HepG2 (cell line): ENCODE measurements at regions not wholly inside any gene's neighbourhood (a gene's known extent, or its start where the extent isn't known, plus 50 kb on each side); places are given as distances from the start of the nearest gene placed in this dataset.
A peak's percentile ranks its signal among the peaks of the same experiment; 100 is the strongest.

ENCODE experiments used
- ARNT2 ChIP-seq: sonication (generic); formaldehyde crosslinking; IDR thresholded peaks from 2 replicates; pipeline ENCODE4 v1.8.0; 2022; ENCODE audit warnings: mild to moderate bottlenecking, low read depth, missing genetic modification reagents, moderate library complexity
- CBX5 ChIP-seq: sonication (generic); formaldehyde crosslinking; IDR thresholded peaks from 2 replicates; pipeline ENCODE4 v1.4.0; 2020; ENCODE audit warnings: missing genetic modification reagents, borderline replicate concordance
- JDP2 ChIP-seq: sonication (generic); formaldehyde crosslinking; IDR thresholded peaks from 2 replicates; pipeline ENCODE4 v1.8.1; 2022; ENCODE audit warnings: missing genetic modification reagents, borderline replicate concordance
- KDM5A ChIP-seq: fragments of 200-600 bp; sonication (generic); IDR thresholded peaks from 2 replicates; pipeline ENCODE4 v1.7.0; 2018; ENCODE audit warnings: antibody characterized with exemption, mild to moderate bottlenecking, low read length, borderline replicate concordance
- MLLT10 ChIP-seq: sonication (generic); formaldehyde crosslinking; IDR thresholded peaks from 2 replicates; pipeline ENCODE4 v1.4.0; 2020; ENCODE audit warnings: missing genetic modification reagents
- NR2F2 ChIP-seq: IDR thresholded peaks from 2 replicates; pipeline ENCODE4 v1.6.1; 2012; ENCODE audit warnings: low read depth, inconsistent platforms, borderline replicate concordance
- PAF1 ChIP-seq: IDR thresholded peaks from 2 replicates; pipeline ENCODE4 v1.6.1; 2016; ENCODE audit warnings: missing genetic modification reagents, missing compliant biosample characterization
- SNAI1 ChIP-seq: sonication (generic); formaldehyde crosslinking; IDR thresholded peaks from 2 replicates; pipeline ENCODE4 v1.5.0; 2020; ENCODE audit warnings: mild to moderate bottlenecking, missing genetic modification reagents, borderline replicate concordance
- SOX5 ChIP-seq: IDR thresholded peaks from 2 replicates; pipeline ENCODE4 v1.6.1; 2016; ENCODE audit warnings: borderline replicate concordance
- SP1 ChIP-seq, 2 experiments: fragments of 450-650 bp in 1 of 2; sonication (generic) in 1 of 2; formaldehyde crosslinking in 1 of 2; IDR thresholded peaks; 2 replicates each; pipeline versions ENCODE4 v1.4.0 to v1.6.1; 2016 to 2020; ENCODE audit warnings: missing genetic modification reagents in 1 of 2
- SP140L ChIP-seq: sonication (generic); formaldehyde crosslinking; IDR thresholded peaks from 2 replicates; pipeline ENCODE4 v1.4.0; 2020; ENCODE audit warnings: missing genetic modification reagents, borderline replicate concordance
- YY1 ChIP-seq: IDR thresholded peaks from 2 replicates; pipeline ENCODE4 v1.6.1; 2011; ENCODE audit warnings: low read length, low read depth, moderate library complexity, mild to moderate bottlenecking; ENCODE audit not compliant: insufficient read depth, insufficient replicate concordance
- ZFAT ChIP-seq: sonication (generic); formaldehyde crosslinking; conservative IDR thresholded peaks from 2 replicates; pipeline ENCODE4 v1.8.1; 2023; ENCODE audit warnings: missing genetic modification reagents, inconsistent platforms
- ZFP1 ChIP-seq: IDR thresholded peaks from 2 replicates; pipeline ENCODE4 v1.6.1; 2016
- ZKSCAN5 ChIP-seq: sonication (generic); formaldehyde crosslinking; IDR thresholded peaks from 2 replicates; pipeline ENCODE4 v1.5.1; 2020; ENCODE audit warnings: mild to moderate bottlenecking, missing genetic modification reagents
- ZNF329 ChIP-seq: sonication (generic); formaldehyde crosslinking; IDR thresholded peaks from 2 replicates; pipeline ENCODE4 v1.9.0; 2021; ENCODE audit warnings: low read depth, mild to moderate bottlenecking, missing genetic modification reagents
- ZNF331 ChIP-seq: sonication (generic); formaldehyde crosslinking; IDR thresholded peaks from 2 replicates; pipeline ENCODE4 v1.4.0; 2020; ENCODE audit warnings: missing genetic modification reagents
- ZNF34 ChIP-seq: sonication (generic); formaldehyde crosslinking; IDR thresholded peaks from 2 replicates; pipeline ENCODE4 v1.4.0; 2020; ENCODE audit warnings: mild to moderate bottlenecking, missing genetic modification reagents, borderline replicate concordance
- ZNF362 ChIP-seq: sonication (generic); formaldehyde crosslinking; IDR thresholded peaks from 2 replicates; pipeline ENCODE4 v1.4.0; 2020; ENCODE audit warnings: missing genetic modification reagents, mild to moderate bottlenecking, borderline replicate concordance
- ZNF503 ChIP-seq: sonication (generic); formaldehyde crosslinking; IDR thresholded peaks from 2 replicates; pipeline ENCODE4 v1.4.0; 2020; ENCODE audit warnings: missing genetic modification reagents
- ZNF530 ChIP-seq: sonication (generic); formaldehyde crosslinking; IDR thresholded peaks from 2 replicates; pipeline ENCODE4 v1.5.0; 2020; ENCODE audit warnings: low read depth, mild to moderate bottlenecking, missing genetic modification reagents
- ZNF564 ChIP-seq: sonication (generic); formaldehyde crosslinking; IDR thresholded peaks from 2 replicates; pipeline ENCODE4 v1.8.1; 2023; ENCODE audit warnings: mild to moderate bottlenecking, missing genetic modification reagents
- ZSCAN30 ChIP-seq: sonication (generic); formaldehyde crosslinking; IDR thresholded peaks from 2 replicates; pipeline ENCODE4 v1.5.0; 2020; ENCODE audit warnings: mild to moderate bottlenecking, missing genetic modification reagents
- TF ChIP-seq, protein P1 (sequence below): sonication (generic); formaldehyde crosslinking; IDR thresholded peaks from 2 replicates; pipeline ENCODE4 v1.8.1; 2022; ENCODE audit warnings: mild to moderate bottlenecking, missing genetic modification reagents
- TF ChIP-seq, protein P2 (sequence below): IDR thresholded peaks from 2 replicates; pipeline ENCODE4 v1.6.1; 2012; ENCODE audit warnings: low read length, improper control_type of control experiment

GRCh38 chrX:109830704-109831206 is 97.7 kb upstream of the ACSL4 start (continued):
- TF ChIP-seq, protein P1, sequence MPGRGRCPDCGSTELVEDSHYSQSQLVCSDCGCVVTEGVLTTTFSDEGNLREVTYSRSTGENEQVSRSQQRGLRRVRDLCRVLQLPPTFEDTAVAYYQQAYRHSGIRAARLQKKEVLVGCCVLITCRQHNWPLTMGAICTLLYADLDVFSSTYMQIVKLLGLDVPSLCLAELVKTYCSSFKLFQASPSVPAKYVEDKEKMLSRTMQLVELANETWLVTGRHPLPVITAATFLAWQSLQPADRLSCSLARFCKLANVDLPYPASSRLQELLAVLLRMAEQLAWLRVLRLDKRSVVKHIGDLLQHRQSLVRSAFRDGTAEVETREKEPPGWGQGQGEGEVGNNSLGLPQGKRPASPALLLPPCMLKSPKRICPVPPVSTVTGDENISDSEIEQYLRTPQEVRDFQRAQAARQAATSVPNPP = no peak
- TF ChIP-seq ZNF503 (CRISPR knock-in tag) = peak; percentile 72; the same call in 1 of the 2 replicates
- TF ChIP-seq KDM5A = no peak; the same call in 1 of the 2 replicates
- 0 out of 2 replicates have a peak, but pooled peaks have one; percentile 6 for TF ChIP-seq ZNF331 (CRISPR knock-in tag)
- no peak for TF ChIP-seq CBX5 (CRISPR knock-in tag)
- TF ChIP-seq ZNF34 (CRISPR knock-in tag) = no peak
- TF ChIP-seq MLLT10 = no peak
- TF ChIP-seq, protein P2, sequence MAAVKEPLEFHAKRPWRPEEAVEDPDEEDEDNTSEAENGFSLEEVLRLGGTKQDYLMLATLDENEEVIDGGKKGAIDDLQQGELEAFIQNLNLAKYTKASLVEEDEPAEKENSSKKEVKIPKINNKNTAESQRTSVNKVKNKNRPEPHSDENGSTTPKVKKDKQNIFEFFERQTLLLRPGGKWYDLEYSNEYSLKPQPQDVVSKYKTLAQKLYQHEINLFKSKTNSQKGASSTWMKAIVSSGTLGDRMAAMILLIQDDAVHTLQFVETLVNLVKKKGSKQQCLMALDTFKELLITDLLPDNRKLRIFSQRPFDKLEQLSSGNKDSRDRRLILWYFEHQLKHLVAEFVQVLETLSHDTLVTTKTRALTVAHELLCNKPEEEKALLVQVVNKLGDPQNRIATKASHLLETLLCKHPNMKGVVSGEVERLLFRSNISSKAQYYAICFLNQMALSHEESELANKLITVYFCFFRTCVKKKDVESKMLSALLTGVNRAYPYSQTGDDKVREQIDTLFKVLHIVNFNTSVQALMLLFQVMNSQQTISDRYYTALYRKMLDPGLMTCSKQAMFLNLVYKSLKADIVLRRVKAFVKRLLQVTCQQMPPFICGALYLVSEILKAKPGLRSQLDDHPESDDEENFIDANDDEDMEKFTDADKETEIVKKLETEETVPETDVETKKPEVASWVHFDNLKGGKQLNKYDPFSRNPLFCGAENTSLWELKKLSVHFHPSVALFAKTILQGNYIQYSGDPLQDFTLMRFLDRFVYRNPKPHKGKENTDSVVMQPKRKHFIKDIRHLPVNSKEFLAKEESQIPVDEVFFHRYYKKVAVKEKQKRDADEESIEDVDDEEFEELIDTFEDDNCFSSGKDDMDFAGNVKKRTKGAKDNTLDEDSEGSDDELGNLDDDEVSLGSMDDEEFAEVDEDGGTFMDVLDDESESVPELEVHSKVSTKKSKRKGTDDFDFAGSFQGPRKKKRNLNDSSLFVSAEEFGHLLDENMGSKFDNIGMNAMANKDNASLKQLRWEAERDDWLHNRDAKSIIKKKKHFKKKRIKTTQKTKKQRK = no peak
- TF ChIP-seq PAF1 (CRISPR knock-in tag) = no peak
- TF ChIP-seq SNAI1 (CRISPR knock-in tag) = no peak
- TF ChIP-seq ZNF564 (CRISPR knock-in tag) = no peak
- no peak for TF ChIP-seq ZFAT (CRISPR knock-in tag)
- TF ChIP-seq ZNF329 (CRISPR knock-in tag) = no peak
- TF ChIP-seq NR2F2 = peak; percentile 93
- no peak for TF ChIP-seq ZFP1 (CRISPR knock-in tag)
- TF ChIP-seq ZKSCAN5 = no peak
- TF ChIP-seq JDP2 (CRISPR knock-in tag) = no peak
- peak; percentile 63; the same call in 1 of the 2 replicates for TF ChIP-seq SOX5 (CRISPR knock-in tag)
- TF ChIP-seq ZNF362 = peak; percentile 95
- TF ChIP-seq ZNF530 (CRISPR knock-in tag) = no peak
- TF ChIP-seq ZSCAN30 = no peak
- no peak for TF ChIP-seq YY1
- TF ChIP-seq ARNT2 (CRISPR knock-in tag) = no peak
- no peak for TF ChIP-seq SP1 (IDR thresholded peaks at IDR 0.05)
- TF ChIP-seq SP1 (CRISPR knock-in tag; IDR thresholded peaks at IDR 0.05) = no peak
- TF ChIP-seq SP140L (CRISPR knock-in tag) = no peak
